HG02884 (cell line): ENCODE measurements at regions not wholly inside any gene's neighbourhood (a gene's known extent, or its start where the extent isn't known, plus 50 kb on each side); places are given as distances from the start of the nearest gene placed in this dataset.
"Not testable (repeated sequence)": the region's sequence is repeated elsewhere in the genome, so short reads cannot be mapped to it uniquely, and the experiment has no call there.

Experiments used
- ATAC-seq: cut with Tn5 transposase; IDR thresholded peaks from one replicate; pipeline ENCODE4 v1.9.1; 2021; ENCODE audit warnings: mild to moderate bottlenecking, moderate library complexity; ENCODE audit not compliant: unreplicated experiment

DNA sequence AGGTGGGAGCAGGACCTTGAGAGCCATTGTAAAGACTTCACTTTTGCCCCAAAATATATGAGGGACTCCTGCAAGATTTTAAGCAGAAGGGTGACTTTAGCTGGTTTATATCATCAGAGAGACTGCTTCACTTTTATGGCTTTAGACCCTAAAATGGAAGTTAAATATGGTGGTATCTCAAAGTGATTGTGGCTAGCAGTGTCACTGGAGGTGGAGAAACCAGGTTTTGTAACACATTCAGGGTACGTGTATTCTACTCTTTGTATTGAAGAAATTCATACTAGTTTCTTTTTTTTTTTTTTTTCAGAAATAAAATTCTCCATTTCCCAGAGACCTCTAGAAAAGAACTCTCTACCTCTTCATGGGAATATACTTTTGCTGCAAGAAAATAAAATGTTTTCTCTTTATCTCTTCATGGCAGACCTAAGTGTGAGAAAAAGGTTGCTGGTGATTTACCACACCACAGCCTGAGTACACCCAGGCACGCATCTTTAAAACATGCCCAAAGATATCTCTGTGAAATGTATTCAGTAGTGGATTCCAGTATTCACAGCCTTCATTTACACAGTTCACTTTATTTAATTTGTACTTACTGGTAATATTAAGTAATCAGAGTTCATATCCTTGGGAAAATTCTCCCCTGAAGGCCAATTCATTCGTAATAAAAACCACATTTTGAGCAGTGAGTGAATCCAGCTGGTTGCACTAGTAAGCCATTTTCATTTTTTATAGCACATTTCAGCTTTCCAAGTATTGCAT is 74.3 kb upstream of the GUCY1A1 start:
- no peak for ATAC-seq

GRCh38 chr4:155591738-155592143 is 74.9 kb upstream of the GUCY1A1 start:
- ATAC-seq = no peak

- no peak for ATAC-seq
These were observed 75.7 kb upstream of the GUCY1A1 start for GRCh38 chr4:155590796-155591585.

DNA sequence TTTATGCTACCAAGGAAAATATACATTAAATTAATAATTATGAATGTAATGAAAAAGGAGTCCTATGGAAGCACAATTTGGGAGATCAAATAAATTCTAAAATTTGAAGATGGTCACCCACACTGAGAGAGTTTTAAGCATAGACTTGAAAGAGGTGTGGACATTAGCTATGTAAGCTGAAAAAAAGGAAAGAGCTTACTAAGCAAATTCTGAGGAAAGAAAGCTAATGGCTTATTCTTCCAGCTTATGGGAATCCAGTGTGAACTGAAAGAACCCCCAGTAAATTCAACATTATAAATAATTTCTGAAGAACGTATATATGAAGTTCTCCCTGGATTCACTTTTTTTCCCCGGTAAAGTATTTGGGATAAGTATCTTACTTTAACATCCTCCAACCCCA is 78.2 kb upstream of the GUCY1A1 start:
- ATAC-seq = no peak

DNA sequence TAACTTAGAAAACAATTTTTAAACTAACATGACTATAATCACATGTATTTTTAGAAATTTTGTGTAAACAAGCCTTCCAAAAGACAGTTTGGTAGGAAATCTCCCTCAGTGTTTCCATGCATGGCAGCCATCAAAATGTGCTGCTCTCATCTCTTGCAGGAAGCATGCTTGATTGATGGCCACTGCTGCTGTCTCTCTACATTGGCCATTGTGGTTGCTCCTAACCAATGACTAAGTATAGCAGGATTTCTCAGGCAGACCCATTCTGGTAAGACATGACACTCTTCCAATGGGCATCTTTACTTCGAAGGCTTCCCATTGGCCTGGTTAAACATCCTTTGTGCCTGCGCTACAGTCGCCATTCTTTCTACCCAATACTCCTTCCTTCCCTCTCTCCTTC is 78.9 kb upstream of the GUCY1A1 start:
- ATAC-seq = no peak

GRCh38 chr4:155582971-155583437 is 83.6 kb upstream of the GUCY1A1 start:
- ATAC-seq = no peak

DNA sequence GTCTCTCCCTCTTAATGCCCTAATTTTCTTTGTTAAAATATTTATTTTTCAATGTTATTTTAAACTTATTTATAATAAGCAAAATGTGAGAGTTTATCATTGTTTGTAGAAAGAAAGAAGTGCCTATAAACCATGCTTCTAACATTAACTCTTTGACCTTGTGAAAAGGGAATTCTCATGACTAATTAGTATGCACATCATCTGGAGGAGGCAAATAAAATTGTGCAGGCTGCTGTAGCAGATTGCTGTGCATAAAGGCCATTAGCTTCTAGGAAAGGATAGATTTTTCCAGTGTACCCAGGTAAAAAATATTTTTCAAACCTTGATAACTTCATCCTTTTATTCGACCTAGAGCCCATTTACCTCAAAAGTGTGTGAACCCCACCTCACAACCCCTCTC is 84.6 kb upstream of the GUCY1A1 start:
- no peak for ATAC-seq

GRCh38 chr4:155578726-155579370 is 87.8 kb upstream of the GUCY1A1 start:
- no peak for ATAC-seq

DNA sequence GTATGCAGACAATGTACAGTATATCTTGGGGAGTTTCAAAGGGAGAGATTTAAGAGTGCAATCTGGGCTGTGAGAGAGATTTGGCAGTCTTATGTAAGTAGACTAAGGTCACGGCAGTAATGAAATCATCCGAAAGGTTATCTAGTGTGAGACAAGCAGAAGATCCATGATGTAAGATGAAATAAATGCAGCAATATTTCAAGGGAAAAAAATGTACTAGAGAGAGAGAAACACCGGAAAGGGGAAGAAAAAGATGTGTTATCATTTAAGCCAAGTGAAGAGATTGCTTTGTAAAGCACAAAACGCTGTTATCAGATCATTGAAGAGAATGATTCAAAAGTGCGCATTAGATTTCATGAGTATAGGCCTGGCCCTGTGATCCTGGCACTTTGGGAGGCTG is 88.4 kb upstream of the GUCY1A1 start:
- no peak for ATAC-seq

GRCh38 chr4:155574329-155574728 is 92.3 kb upstream of the GUCY1A1 start:
- ATAC-seq = not testable (repeated sequence)

DNA sequence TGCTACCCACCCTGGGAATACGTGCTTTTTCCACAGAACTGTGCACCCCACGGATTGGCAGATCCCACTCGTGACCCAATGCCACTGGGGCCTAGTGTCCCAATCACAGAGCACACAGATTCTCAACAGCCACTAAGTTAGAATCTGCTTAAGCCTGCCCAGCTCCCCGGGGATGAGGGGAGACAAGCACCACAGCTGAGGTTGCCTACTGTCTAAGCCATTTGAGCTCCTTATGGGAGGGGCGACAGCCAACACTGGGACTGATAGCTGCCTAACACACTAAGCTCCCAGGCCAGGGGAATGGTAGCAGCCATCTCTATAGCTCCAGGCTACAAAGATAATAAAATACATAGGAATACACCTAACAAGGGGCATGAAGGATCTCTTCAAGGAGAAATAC is 93.5 kb upstream of the GUCY1A1 start:
- no peak for ATAC-seq

- no peak for ATAC-seq
These were observed 94.4 kb upstream of the GUCY1A1 start for GRCh38 chr4:155572106-155572703.

- no peak for ATAC-seq
These were observed 95.3 kb upstream of the GUCY1A1 start for GRCh38 chr4:155571184-155571944.

- no peak for ATAC-seq
These were observed 96.0 kb upstream of the GUCY1A1 start for GRCh38 chr4:155570661-155571060.

DNA sequence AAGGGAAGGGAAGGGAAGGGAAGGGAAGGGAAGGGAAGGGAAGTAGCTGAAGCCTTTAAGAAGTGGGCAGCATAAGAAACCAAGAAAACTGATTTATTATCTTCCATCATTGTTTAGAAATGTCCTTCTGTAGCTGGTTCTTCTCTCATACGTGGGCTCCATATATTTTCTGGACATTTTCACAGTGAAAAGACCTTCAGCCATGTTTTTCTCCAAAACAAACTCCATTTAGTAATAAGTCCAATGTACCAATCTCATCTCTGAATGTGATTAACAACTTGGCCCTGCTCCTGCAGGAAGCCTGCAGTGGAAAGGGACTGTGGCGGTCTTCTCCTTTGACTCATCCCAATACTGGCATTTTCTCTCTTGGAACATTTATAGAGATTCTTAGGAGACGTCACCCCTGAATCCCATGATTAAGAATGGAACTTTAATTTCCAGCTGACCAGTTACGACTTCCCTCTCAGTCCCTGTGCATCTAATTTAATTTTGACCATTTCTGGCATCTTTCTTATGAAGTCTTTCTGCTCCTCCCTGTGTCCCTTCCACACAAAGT is 96.6 kb upstream of the GUCY1A1 start:
- ATAC-seq = no peak

DNA sequence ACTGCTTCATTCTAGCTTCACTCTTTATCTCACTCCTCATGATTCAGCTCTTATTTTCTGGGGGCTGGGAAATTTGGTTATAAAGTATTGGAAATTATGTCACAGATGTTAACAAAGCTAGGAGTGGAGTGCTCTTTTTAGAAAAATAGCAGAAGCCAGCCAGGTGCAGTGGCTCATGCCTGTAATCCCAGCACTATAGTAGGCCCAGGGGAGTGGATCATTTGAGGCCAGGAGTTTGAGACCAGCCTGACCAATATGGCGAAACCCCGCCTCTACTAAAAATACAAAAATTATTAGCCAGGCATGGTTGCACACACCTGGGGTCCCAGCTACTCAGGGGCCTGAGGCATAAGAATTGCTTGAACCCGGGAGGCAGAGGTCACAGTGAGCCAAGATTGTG is 97.2 kb upstream of the GUCY1A1 start:
- no peak for ATAC-seq

- ATAC-seq = no peak
These were observed 97.9 kb upstream of the GUCY1A1 start for GRCh38 chr4:155568641-155569220.

DNA sequence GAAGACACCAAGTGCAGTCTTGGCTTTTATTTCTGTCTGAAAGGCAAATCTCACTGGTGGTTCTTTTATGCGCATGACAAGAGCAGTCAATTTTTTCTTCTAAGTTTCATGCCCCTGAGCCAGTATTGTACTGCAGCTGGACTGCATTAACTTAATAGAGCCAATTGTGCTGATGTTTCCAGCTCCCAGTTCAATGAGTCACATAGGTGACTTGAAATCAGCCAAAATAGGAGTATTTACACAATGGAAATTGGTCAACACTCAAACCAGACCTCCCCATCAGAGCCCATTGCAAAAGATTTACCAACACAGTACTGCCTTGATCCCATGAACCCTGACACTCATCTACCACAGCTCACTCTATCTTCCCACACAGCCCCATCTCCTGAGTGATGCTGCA is 100.3 kb upstream of the GUCY1A1 start:
- ATAC-seq = no peak

DNA sequence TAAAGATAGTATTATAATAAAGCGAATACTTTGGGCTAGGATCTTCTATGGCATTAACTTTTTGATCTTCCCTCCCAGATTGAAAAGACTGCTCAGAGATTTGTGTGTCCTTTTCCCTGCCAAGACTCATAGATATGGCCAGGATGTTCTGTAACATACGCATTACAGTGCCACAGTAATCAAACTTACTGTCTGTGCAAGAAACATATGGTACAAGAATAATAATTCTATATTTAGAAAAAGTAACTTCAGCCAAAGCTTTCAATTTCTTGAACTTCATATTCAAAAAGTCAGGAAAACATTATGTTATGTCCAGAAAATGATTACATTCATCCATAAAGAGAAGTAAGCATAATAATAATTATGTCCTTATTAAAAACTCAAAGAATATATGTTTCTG is 100.9 kb upstream of the GUCY1A1 start:
- ATAC-seq = no peak

DNA sequence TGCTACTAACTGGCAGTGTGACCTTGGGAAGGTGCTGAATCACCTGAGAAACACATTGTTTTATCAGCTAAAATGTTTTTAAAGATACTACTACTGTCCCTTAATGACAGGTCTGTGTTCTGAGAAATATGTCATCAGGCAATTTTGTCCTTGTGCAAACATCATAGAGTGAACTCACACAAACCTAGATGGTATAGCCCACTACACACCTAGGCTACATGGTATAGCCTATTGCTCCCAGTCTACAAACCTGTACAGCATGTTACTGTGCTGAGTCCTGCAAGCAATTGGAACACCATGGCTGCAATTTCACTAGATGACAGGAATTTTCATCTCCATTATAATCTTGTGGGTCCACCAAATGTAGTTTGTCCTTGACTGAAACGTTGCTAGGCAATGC is 101.3 kb upstream of the GUCY1A1 start:
- ATAC-seq = no peak
